ENCODE measurements at regions not wholly inside any gene's neighbourhood (a gene's known extent, or its start where the extent isn't known, plus 50 kb on each side); places are given as distances from the start of the nearest gene placed in this dataset.
"Not testable (repeated sequence)": the region's sequence is repeated elsewhere in the genome, so short reads cannot be mapped to it uniquely, and the experiment has no call there.

DNA sequence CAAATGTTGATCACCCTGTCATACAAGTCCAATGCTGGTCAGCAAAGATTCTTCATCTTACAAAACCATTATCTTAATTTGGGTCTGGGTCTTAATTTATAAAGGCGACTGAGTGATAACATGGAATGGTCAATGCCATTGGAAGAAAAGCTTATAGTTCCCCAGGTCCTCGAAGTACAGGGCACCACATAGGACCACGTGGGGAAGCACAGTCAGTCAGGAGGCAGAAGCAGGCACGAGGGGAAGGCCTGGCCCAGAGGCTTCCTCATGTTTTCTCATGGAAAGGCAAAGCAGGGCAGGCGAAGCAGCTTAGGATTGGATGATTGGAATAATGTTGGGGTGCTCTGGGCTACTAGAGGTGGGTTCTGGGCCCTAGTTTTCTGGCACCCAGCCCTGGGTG lies 175.7 kb downstream of the FASLG start:
- no CpG with 5 or more reads among the region's 5 CpGs for WGBS (ENCODE audit: insufficient coverage, insufficient read length)
- no peak overlapping the region for H3K27ac ChIP-seq (ENCODE audit: low read length)
- no peak for DNase-seq (ENCODE audit: low read depth, low spot score)
- H3K4me1 ChIP-seq (ENCODE audit: control insufficient read depth, insufficient read depth, low read length), result no peaks in the 10 kb centered on the region
- no peak overlapping the region for H3K4me3 ChIP-seq (ENCODE audit: low read length)
- no peaks in the 10 kb centered on the region for H3K36me3 ChIP-seq (ENCODE audit: control insufficient read depth, insufficient read depth, low read length)
- no peaks in the 10 kb centered on the region for H3K9me3 ChIP-seq (ENCODE audit: control insufficient read depth, insufficient read depth, low read length)
- no peaks in the 10 kb centered on the region for H3K27me3 ChIP-seq (ENCODE audit: control insufficient read depth, insufficient read depth, low read length)

DNA sequence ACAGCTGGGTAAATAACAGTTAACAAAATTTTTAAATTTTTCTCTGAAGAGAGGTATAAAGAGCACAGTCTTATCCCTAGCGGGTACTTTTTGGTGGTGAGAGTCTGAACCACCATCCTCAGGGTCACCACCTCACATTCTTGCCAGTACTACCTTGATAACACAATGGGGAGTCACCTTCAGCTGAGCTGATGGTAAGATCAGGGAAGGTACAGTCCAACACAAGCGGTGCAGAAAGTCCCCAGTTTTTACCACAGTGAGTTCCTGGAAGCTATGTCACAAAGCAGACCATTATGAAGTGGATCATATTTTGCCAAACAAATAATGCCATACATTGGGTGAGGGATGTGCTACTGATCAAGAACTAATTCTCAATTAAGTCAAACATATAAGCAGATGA lies 176.9 kb downstream of the FASLG start:
- H3K27ac ChIP-seq (ENCODE audit: low read length), result no peak overlapping the region
- WGBS (ENCODE audit: insufficient coverage, insufficient read length), result no CpG with 5 or more reads among the region's 2 CpGs
- H3K4me1 ChIP-seq (ENCODE audit: control insufficient read depth, insufficient read depth, low read length), result no peaks in the 10 kb centered on the region
- no peaks in the 10 kb centered on the region; the same call in 1 of the 2 replicates for H3K9me3 ChIP-seq (ENCODE audit: control insufficient read depth, insufficient read depth, low read length)
- DNase-seq (ENCODE audit: low read depth, low spot score), result no peak
- no peak overlapping the region for H3K4me3 ChIP-seq (ENCODE audit: low read length)
- H3K36me3 ChIP-seq (ENCODE audit: control insufficient read depth, insufficient read depth, low read length), result no peaks in the 10 kb centered on the region
- H3K27me3 ChIP-seq (ENCODE audit: control insufficient read depth, insufficient read depth, low read length), result no peaks in the 10 kb centered on the region

DNA sequence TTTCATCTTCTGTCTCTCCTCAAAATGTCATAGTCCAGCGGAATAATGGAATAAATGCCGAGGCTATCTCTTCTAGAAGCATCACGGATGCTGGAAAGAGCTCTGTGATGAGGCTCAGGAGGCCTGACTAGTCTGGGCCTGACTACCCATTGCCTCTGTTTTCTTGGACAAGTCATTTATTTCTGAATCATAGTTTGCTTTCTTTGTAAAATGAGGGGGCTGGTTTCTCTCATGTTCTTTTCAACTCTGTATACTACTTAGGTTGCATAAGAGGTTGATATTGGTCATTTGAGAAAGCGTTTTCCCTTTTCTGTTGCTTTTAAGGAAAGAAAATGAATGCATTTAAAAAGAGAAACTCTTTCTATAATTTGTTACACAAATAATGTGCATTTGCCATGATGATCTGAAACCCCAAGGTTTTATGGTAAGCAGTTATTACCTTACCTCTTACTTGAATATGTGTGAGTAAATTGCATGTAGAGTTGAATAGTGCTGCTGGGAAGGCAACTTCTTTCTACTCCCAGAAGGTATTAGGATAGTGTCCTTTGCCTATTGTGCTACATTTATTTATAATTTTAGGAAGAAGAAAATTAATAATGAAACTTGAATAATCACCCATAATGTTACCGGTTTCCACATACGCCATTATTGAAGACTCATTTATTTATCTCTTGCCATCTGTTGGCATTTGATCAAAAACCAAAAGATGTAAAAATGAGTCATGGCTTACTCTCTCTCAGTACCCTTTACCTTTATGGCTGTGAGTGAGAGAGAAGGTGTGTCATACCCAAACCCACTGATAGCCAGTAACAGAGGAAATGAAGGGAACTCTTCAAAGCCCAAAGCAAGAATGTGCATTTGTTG lies 179.1 kb downstream of the FASLG start:
- H3K4me3 ChIP-seq (ENCODE audit: low read length), result no peak overlapping the region
- H3K9me3 ChIP-seq (ENCODE audit: control insufficient read depth, insufficient read depth, low read length), result no peaks in the 10 kb centered on the region; the same call in 1 of the 2 replicates
- WGBS (ENCODE audit: insufficient coverage, insufficient read length), result no CpG with 5 or more reads among the region's 6 CpGs
- H3K4me1 ChIP-seq (ENCODE audit: control insufficient read depth, insufficient read depth, low read length), result no peaks in the 10 kb centered on the region
- H3K27me3 ChIP-seq (ENCODE audit: control insufficient read depth, insufficient read depth, low read length), result no peaks in the 10 kb centered on the region
- H3K36me3 ChIP-seq (ENCODE audit: control insufficient read depth, insufficient read depth, low read length), result no peaks in the 10 kb centered on the region
- no peak overlapping the region for H3K27ac ChIP-seq (ENCODE audit: low read length)
- DNase-seq (ENCODE audit: low read depth, low spot score), result no peak

DNA sequence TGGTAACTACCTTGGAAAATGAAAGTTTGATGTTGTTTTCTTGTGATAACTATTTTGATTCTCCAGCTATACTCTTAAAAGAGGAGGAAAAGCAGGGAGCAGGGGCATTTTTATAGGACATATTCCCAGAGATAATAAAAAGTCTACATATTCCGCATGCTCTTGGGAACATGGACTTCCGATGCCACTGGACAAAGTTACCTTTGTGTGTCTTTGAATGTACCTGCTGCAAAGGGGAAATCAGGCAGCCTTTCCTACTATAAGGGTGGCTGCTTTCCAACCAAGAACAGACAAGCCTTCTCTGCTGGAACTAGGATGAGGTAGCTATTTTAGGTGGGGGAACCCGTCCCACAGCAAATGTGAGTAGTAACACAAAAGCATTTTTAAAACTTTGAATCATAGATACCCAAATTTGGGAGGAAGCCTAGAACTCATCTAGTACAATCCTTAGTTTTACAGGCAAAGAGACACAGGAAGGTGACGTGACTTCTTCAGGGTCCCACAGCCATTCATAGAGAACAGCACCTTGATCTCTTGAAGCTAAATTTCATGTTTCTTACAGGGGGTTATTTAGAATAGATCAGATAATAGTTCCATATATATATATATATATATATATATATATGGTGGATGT lies 179.9 kb downstream of the FASLG start:
- no peaks in the 10 kb centered on the region for H3K36me3 ChIP-seq (ENCODE audit: control insufficient read depth, insufficient read depth, low read length)
- DNase-seq (ENCODE audit: low read depth, low spot score), result no peak
- no peaks in the 10 kb centered on the region; the same call in 1 of the 2 replicates for H3K9me3 ChIP-seq (ENCODE audit: control insufficient read depth, insufficient read depth, low read length)
- H3K4me1 ChIP-seq (ENCODE audit: control insufficient read depth, insufficient read depth, low read length), result 0 out of 2 replicates have a peak, but pooled peaks cover 2% of the 10 kb centered on the region
- H3K27me3 ChIP-seq (ENCODE audit: control insufficient read depth, insufficient read depth, low read length), result no peaks in the 10 kb centered on the region
- WGBS (ENCODE audit: insufficient coverage, insufficient read length), result no CpG with 5 or more reads among the region's 4 CpGs
- no peak overlapping the region for H3K4me3 ChIP-seq (ENCODE audit: low read length)
- H3K27ac ChIP-seq (ENCODE audit: low read length), result no peak overlapping the region

DNA sequence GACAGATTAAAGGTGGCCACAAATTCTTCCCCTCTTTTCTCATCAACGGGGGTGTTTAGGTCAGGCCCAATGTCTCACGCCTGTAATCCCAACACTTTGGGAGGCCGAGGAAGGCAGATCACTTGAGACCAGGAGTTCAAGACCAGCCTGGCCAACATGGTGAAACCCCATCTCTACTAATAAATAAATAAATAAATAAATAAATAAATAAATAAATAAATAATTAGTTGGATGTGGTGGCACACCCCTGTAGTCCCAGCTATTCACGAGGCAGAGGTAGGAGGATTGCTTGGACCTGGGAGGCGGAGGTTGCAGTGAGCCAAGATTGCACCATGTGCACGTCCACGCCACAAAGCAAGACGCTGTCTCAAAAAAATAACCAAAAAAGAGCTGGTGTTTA lies 180.7 kb downstream of the FASLG start:
- not testable (repeated sequence) for H3K36me3 ChIP-seq (ENCODE audit: control insufficient read depth, insufficient read depth, low read length); DNase-seq (ENCODE audit: low read depth, low spot score); H3K27ac ChIP-seq (ENCODE audit: low read length); H3K9me3 ChIP-seq (ENCODE audit: control insufficient read depth, insufficient read depth, low read length); H3K4me1 ChIP-seq (ENCODE audit: control insufficient read depth, insufficient read depth, low read length); H3K4me3 ChIP-seq (ENCODE audit: low read length); H3K27me3 ChIP-seq (ENCODE audit: control insufficient read depth, insufficient read depth, low read length)
- WGBS (ENCODE audit: insufficient coverage, insufficient read length), result no CpG with 5 or more reads among the region's 8 CpGs

DNA sequence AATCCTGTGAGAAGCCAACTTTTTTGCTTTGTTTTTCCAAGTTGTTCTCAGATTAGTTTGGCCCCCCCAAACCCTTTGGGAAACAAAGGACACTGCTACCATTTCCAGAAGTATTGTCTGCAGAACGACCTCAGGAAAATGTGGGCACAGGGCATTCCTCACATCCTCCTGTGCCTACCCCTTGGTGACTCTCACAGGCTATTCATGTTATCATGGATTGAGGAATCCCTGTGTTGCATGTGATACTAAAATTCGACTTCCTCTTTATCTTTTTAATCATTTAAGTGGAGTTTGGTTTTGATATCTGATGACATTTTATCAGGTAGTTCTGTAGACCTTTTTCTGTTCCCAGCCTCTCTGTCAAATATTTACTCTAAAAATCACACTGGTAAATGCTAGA lies 184.5 kb downstream of the FASLG start:
- H3K36me3 ChIP-seq (ENCODE audit: control insufficient read depth, insufficient read depth, low read length), result no peaks in the 10 kb centered on the region
- H3K4me3 ChIP-seq (ENCODE audit: low read length), result no peak overlapping the region
- no peak overlapping the region for H3K27ac ChIP-seq (ENCODE audit: low read length)
- H3K27me3 ChIP-seq (ENCODE audit: control insufficient read depth, insufficient read depth, low read length), result no peaks in the 10 kb centered on the region
- peaks cover 2% of the 10 kb centered on the region; the same call in 1 of the 2 replicates for H3K4me1 ChIP-seq (ENCODE audit: control insufficient read depth, insufficient read depth, low read length)
- DNase-seq (ENCODE audit: low read depth, low spot score), result no peak
- H3K9me3 ChIP-seq (ENCODE audit: control insufficient read depth, insufficient read depth, low read length), result no peaks in the 10 kb centered on the region; the same call in 1 of the 2 replicates
- no CpG with 5 or more reads among the region's 2 CpGs for WGBS (ENCODE audit: insufficient coverage, insufficient read length)

DNA sequence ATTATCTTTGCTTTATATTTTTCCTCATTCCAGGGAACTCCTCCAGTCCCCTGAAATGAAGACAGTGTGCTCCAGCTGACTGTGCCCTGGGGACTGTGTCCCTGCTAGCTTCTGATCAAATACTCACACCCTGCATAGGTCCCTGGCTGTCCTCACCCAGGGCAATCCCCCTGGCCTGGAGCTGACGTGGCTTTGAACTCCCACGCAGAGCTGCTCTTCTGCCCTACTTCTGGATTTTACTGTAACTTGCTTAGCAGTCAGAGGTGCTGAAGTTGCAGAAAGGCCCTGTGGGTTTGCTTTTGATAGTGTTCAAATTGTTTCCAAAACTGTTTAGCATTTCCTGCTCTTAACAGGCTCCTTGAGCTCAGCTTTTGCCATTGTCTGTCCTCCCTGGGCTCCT lies 186.5 kb downstream of the FASLG start:
- Histone ChIP-seq H3K9me3 (ENCODE audit: control insufficient read depth, insufficient read depth, low read length) (no peaks in the 10 kb centered on the region), H3K4me1 (ENCODE audit: control insufficient read depth, insufficient read depth, low read length) (peaks cover 2% of the 10 kb centered on the region; the same call in 1 of the 2 replicates), H3K36me3 (ENCODE audit: control insufficient read depth, insufficient read depth, low read length) (no peaks in the 10 kb centered on the region), H3K4me3 (ENCODE audit: low read length) (no peak overlapping the region), H3K27ac (ENCODE audit: low read length) (no peak overlapping the region), H3K27me3 (ENCODE audit: control insufficient read depth, insufficient read depth, low read length) (no peaks in the 10 kb centered on the region)
- WGBS (ENCODE audit: insufficient coverage, insufficient read length), result no CpG with 5 or more reads among the region's 2 CpGs
- DNase-seq (ENCODE audit: low read depth, low spot score), result no peak

DNA sequence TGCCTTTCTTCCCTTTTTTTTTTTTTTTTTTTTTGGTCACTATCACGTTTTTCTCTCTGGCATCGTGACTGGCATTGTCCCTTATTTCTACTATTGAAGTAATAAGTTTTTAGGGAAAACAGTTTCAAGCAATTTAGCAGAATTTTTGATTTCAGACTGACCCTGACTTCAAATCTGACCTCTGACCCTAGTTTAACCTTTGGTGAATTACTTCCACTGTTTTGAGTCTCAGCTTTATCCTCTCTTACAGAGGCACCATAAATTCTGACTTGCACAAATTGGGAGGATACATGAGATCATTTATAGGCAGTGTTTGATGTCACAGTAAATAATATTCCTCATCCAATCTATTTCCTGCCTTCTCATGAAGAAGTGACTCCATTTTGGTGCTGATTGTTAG lies 187.0 kb downstream of the FASLG start:
- Histone ChIP-seq H3K36me3 (ENCODE audit: control insufficient read depth, insufficient read depth, low read length) (no peaks in the 10 kb centered on the region), H3K4me1 (ENCODE audit: control insufficient read depth, insufficient read depth, low read length) (peaks cover 2% of the 10 kb centered on the region; the same call in 1 of the 2 replicates), H3K4me3 (ENCODE audit: low read length) (no peak overlapping the region), H3K27ac (ENCODE audit: low read length) (no peak overlapping the region), H3K9me3 (ENCODE audit: control insufficient read depth, insufficient read depth, low read length) (no peaks in the 10 kb centered on the region), H3K27me3 (ENCODE audit: control insufficient read depth, insufficient read depth, low read length) (no peaks in the 10 kb centered on the region)
- no CpG with 5 or more reads among the region's 2 CpGs for whole genome bisulfite sequencing (ENCODE audit: insufficient coverage, insufficient read length)
- DNase-seq (ENCODE audit: low read depth, low spot score), result no peak

DNA sequence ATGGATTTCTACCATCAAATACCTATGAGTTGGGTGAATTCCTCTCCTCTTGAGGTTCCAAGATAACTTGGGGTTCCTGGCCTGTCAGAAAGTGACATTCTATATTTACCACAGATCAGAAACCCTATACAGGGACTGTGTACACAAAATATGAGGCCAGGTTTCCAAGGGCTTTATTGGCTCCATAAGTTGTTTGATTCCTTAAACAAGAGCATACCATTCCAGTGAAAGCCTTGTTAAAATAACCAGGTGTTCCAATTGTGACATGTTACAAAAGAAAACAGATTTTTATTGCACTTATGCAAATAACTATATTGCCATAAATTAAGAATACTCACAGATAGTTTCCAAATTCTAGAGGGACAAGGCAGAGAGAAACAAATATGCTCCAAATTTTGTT lies 188.9 kb downstream of the FASLG start:
- not testable (repeated sequence) for H3K36me3 ChIP-seq (ENCODE audit: control insufficient read depth, insufficient read depth, low read length); H3K4me3 ChIP-seq (ENCODE audit: low read length); DNase-seq (ENCODE audit: low read depth, low spot score); H3K27me3 ChIP-seq (ENCODE audit: control insufficient read depth, insufficient read depth, low read length); H3K9me3 ChIP-seq (ENCODE audit: control insufficient read depth, insufficient read depth, low read length); H3K27ac ChIP-seq (ENCODE audit: low read length); H3K4me1 ChIP-seq (ENCODE audit: control insufficient read depth, insufficient read depth, low read length)

DNA sequence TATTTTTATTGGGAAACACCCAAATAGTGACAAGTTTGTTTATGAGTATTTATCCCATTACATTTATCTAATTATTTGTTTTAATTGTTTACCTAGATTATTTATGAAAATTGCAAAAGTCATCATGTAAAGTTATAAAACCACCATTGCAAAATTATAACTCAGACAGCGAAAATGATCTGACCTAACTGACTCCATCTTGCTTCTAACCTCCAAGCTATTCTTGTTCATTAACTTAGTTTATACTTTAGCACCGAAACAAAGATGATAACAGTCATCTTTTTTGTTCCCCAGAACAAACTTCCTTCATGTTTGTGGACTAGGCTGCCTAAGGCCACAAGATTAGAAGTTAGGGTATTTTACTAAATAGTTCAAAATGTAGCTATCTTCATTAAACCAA lies 190.8 kb downstream of the FASLG start:
- Histone ChIP-seq H3K36me3 (ENCODE audit: control insufficient read depth, insufficient read depth, low read length) (no peaks in the 10 kb centered on the region), H3K27ac (ENCODE audit: low read length) (no peak overlapping the region), H3K9me3 (ENCODE audit: control insufficient read depth, insufficient read depth, low read length) (no peaks in the 10 kb centered on the region), H3K4me3 (ENCODE audit: low read length) (no peak overlapping the region), H3K4me1 (ENCODE audit: control insufficient read depth, insufficient read depth, low read length) (no peaks in the 10 kb centered on the region; the same call in 1 of the 2 replicates), H3K27me3 (ENCODE audit: control insufficient read depth, insufficient read depth, low read length) (no peaks in the 10 kb centered on the region)
- DNase-seq (ENCODE audit: low read depth, low spot score), result no peak
- no CpG with 5 or more reads among the region's 2 CpGs for WGBS (ENCODE audit: insufficient coverage, insufficient read length)
